Heart right ventricle (tissue), 16 donors: ENCODE measurements at regions not wholly inside any gene's neighbourhood (a gene's known extent, or its start where the extent isn't known, plus 50 kb on each side); places are given as distances from the start of the nearest gene placed in this dataset.

ENCODE experiments used
- ATAC-seq, 8 donors: fragments of 200-7000 bp; cut with Tn5 transposase; one replicate each; pipeline ENCODE4 v1.9.1; 2020; ENCODE audit warnings: mild to moderate bottlenecking in 8 of 8, moderate library complexity in 8 of 8, moderate number of reproducible peaks in 1 of 8
- DNase-seq, 2 donors: peaks; one replicate each; pipeline ENCODE4 v3.0.0-alpha.2; 2020
- H3K27ac ChIP-seq, 10 donors: fragments of 200-600 bp; sonication (generic) in 2 of 10; one replicate each; pipeline versions ENCODE4 v1.5.0 to v1.8.0; 2020 to 2022; ENCODE audit warnings: mild to moderate bottlenecking in 3 of 10
- H3K27me3 ChIP-seq, 7 donors: fragments of 200-600 bp; one replicate each; pipeline ENCODE4 v1.8.0; 2021 to 2022; ENCODE audit warnings: mild to moderate bottlenecking in 2 of 7
- H3K36me3 ChIP-seq, 9 donors: fragments of 200-600 bp; sonication (generic) in 1 of 9; one replicate each; pipeline versions ENCODE4 v1.5.0 to v1.8.0; 2020 to 2022; ENCODE audit warnings: mild to moderate bottlenecking in 2 of 9
- H3K4me1 ChIP-seq, 9 donors: fragments of 200-600 bp; sonication (generic) in 1 of 9; one replicate each; pipeline versions ENCODE4 v1.5.0 to v1.8.0; 2020 to 2022; ENCODE audit warnings: mild to moderate bottlenecking in 4 of 9
- H3K4me3 ChIP-seq, 10 donors: fragments of 200-600 bp; sonication (generic) in 2 of 10; one replicate each; pipeline versions ENCODE4 v1.5.0 to v1.8.0; 2020 to 2022; ENCODE audit warnings: mild to moderate bottlenecking in 7 of 10, moderate library complexity in 2 of 10
- H3K9me3 ChIP-seq, 11 donors: fragments of 200-600 bp in 10 of 11; sonication (generic) in 2 of 11; one replicate each; pipeline versions ENCODE4 v1.5.0 to v1.8.0; 2013 to 2022; ENCODE audit warnings: mild to moderate bottlenecking in 2 of 11, control low read depth in 1 of 11, moderate library complexity in 1 of 11
- WGBS, 2 donors: extraction: QIAGEN DNeasy Blood & Tissue Kit; methylation state at CpG; one replicate each; pipeline ENCODE4 v1.1.7; 2013; ENCODE audit warnings: inconsistent platforms in 1 of 2; 5-methylcytosine and 5-hydroxymethylcytosine counted together
- intact Hi-C, 10 donors: fragments of 100-400 bp; cut with DNase I; formaldehyde crosslinking; loops; one replicate each; pipeline versions ENCODE4 v1.11.1 to v1.14.2; 2022
- TF ChIP-seq, protein P1 (sequence below), 9 donors: fragments of 200-600 bp; sonication (generic) in 2 of 9; IDR thresholded peaks; one replicate each; pipeline versions ENCODE4 v1.5.0 to v1.8.0; 2021 to 2022; ENCODE audit warnings: antibody characterized with exemption in 9 of 9, mild to moderate bottlenecking in 5 of 9, moderate library complexity in 1 of 9
- donor health status: Arrhythmogenic right ventricular cardiomyopathy.
- donor health status: ischemic (EF 13 %, LVEDD 7.1; RV severe dilation, severe dysfunction).
- donor health status: healthy with polysubstance abuse.
- donor health status: DM: no; HTN: yes; CAD: no.
- donor health status: DM: no; HTN: no; CAD: no.
- donor health status: ischemic (EF 25% LVEDD 6.9; RV normal size, moderate dysfunction).
- donor health status: ischemic (EF 25% LVEDD 5.7; RV mildly dilated, moderate dysfunction).
- donor health status: healthy.
- donor health status: DM: yes; HTN: yes; CAD: no.
- donor health status: Ischemic cardiomyopathy.
- donor health status: ischemic (EF 35%, LVEDD 5.7; RV mildly dilated, moderate dysfunction).
- donor health status: nonischemic (EF 11% LVEDD 7.7; RV severe dilation, severe dysfunction).
- donor health status: DM: yes; HTN: yes; CAD: no.
- donor health status: PGD.
- donor health status: ischemic (EF 29% LVEDD 5.4; RV normal size, mild dysfunction).
- donor health status: nonischemic (EF 23%, LVEDD 6.1; RV moderate dilation, normal function).

DNA sequence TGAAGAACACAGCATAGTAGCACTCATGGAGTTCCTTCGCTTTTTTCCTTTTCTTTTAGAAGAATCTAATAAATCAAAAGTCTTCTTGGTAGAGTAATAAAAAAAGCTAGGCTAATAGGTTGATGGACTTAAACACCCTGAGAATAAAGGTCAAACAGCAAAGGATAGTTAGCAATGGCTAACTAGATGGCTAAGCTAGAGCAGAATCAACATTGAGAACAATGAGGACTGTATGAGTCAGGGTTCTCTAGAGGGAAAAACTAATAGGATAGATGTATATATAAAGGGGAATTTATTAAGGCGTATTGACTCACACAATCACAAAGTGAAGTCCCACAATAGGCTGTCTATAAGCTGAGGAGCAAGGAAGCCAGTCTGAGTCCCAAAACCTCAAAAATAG is 550.9 kb downstream of the GLUD2 start:
- Histone ChIP-seq H3K36me3 (no peaks in the 10 kb centered on the region), H3K27ac (no peak overlapping the region), H3K9me3 (no peaks in the 10 kb centered on the region), H3K4me1 (no peaks in the 10 kb centered on the region), H3K27me3 (no peaks in the 10 kb centered on the region), H3K4me3 (no peak overlapping the region)
- TF ChIP-seq, protein P1, sequence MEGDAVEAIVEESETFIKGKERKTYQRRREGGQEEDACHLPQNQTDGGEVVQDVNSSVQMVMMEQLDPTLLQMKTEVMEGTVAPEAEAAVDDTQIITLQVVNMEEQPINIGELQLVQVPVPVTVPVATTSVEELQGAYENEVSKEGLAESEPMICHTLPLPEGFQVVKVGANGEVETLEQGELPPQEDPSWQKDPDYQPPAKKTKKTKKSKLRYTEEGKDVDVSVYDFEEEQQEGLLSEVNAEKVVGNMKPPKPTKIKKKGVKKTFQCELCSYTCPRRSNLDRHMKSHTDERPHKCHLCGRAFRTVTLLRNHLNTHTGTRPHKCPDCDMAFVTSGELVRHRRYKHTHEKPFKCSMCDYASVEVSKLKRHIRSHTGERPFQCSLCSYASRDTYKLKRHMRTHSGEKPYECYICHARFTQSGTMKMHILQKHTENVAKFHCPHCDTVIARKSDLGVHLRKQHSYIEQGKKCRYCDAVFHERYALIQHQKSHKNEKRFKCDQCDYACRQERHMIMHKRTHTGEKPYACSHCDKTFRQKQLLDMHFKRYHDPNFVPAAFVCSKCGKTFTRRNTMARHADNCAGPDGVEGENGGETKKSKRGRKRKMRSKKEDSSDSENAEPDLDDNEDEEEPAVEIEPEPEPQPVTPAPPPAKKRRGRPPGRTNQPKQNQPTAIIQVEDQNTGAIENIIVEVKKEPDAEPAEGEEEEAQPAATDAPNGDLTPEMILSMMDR (IDR thresholded peaks at IDR 0.05), result no peak
- no peak for DNase-seq
- WGBS, 2 donors, result 84 to 90% methylated on average over 2 of the region's 2 CpGs
- intact Hi-C loops, result no loop called here
- ATAC-seq, result no peak

DNA sequence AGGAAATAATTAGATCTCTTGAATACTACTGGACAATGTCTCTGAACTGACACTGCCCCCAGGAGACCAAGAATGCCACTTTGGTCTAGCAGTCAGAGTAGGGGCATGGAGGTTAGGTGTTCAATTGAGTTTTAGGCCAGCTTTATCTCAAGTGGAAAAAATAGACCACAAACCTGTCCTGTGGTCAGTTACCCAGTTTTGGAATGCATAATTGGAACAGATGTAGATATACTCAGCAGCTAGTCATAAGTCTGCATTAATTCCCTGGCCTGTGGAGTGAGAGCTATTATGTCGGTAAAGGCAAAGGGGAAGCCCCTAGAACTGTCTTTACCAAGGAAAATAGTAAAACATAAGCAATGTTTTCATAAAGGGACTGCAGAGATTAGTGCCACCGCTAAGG is 587.7 kb downstream of the GLUD2 start:
- intact Hi-C loops, result no loop called here
- no peak overlapping the region for H3K4me3 ChIP-seq
- H3K27me3 ChIP-seq, result no peaks in the 10 kb centered on the region
- ATAC-seq (no peak), DNase-seq (no peak)
- WGBS, 2 donors, result 81 to 85% methylated on average over 2 of the region's 2 CpGs
- no peaks in the 10 kb centered on the region for H3K4me1 ChIP-seq
- TF ChIP-seq, protein P1 (IDR thresholded peaks at IDR 0.05), result no peak
- no peak overlapping the region for H3K27ac ChIP-seq
- no peaks in the 10 kb centered on the region for H3K9me3 ChIP-seq
- no peaks in the 10 kb centered on the region for H3K36me3 ChIP-seq

DNA sequence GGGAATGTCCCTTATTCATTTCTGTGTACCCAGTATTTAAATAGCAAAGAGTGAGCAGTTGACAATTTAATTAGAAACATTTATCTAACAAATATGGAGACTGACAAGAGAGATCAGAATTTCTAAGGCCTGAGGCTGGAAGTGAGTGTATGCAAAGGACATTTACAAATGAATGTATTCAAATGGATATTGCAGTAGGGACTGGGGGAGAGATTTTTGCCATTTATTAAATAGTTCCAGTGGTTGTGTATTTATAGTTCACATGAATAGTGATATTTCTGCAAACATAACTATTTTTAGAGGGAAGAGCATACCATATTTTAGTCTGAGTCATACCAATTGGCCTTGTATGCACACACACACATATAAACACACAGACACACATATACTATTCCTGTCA is 592.4 kb downstream of the GLUD2 start:
- TF ChIP-seq, protein P1 (IDR thresholded peaks at IDR 0.05), result no peak
- no peaks in the 10 kb centered on the region for H3K9me3 ChIP-seq
- H3K36me3 ChIP-seq, result no peaks in the 10 kb centered on the region
- DNase-seq (no peak), ATAC-seq (no peak)
- H3K27me3 ChIP-seq, result no peaks in the 10 kb centered on the region
- intact Hi-C loops, result no loop called here
- H3K4me1 ChIP-seq, result no peaks in the 10 kb centered on the region
- no peak overlapping the region for H3K27ac ChIP-seq
- H3K4me3 ChIP-seq, result no peak overlapping the region

DNA sequence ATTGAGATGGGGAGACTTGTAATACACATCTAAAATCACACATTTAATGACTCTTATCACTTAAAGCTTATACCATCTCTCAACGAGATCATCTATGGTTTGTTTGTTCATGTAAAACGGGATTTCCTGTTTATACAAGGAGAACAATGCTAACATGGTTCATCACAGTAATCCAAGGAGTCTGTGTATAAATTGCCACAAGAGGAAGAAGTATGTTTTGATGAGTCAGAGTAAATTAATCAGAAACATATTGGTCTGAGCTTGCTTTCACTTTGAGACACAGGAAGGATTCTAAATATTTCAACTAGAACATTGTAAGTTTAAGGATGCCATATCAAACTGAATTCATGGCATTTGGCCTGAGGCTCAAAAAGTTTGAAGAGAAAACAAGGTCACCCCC is 594.1 kb downstream of the GLUD2 start:
- no peak for ATAC-seq

More for the DNA sequence above, 594.1 kb downstream of the GLUD2 start:
- no peaks in the 10 kb centered on the region for H3K9me3 ChIP-seq
- no peak for DNase-seq
- H3K27me3 ChIP-seq, result no peaks in the 10 kb centered on the region
- WGBS, 2 donors, result 35% methylated on average over 2 of the region's 2 CpGs
- H3K4me3 ChIP-seq, result no peak overlapping the region
- H3K27ac ChIP-seq, result no peak overlapping the region
- TF ChIP-seq, protein P1 (IDR thresholded peaks at IDR 0.05), result no peak
- H3K36me3 ChIP-seq, result no peaks in the 10 kb centered on the region
- intact Hi-C loops, result no loop called here
- H3K4me1 ChIP-seq, result no peaks in the 10 kb centered on the region
